NCI-H2029 (cell line): ENCODE measurements at regions not wholly inside any gene's neighbourhood (a gene's known extent, or its start where the extent isn't known, plus 50 kb on each side); places are given as distances from the start of the nearest gene placed in this dataset.

Experiments used
- DNase-seq: peaks from one replicate; lab custom pipeline; 2025; lab: John Stamatoyannopoulos, UW

DNA sequence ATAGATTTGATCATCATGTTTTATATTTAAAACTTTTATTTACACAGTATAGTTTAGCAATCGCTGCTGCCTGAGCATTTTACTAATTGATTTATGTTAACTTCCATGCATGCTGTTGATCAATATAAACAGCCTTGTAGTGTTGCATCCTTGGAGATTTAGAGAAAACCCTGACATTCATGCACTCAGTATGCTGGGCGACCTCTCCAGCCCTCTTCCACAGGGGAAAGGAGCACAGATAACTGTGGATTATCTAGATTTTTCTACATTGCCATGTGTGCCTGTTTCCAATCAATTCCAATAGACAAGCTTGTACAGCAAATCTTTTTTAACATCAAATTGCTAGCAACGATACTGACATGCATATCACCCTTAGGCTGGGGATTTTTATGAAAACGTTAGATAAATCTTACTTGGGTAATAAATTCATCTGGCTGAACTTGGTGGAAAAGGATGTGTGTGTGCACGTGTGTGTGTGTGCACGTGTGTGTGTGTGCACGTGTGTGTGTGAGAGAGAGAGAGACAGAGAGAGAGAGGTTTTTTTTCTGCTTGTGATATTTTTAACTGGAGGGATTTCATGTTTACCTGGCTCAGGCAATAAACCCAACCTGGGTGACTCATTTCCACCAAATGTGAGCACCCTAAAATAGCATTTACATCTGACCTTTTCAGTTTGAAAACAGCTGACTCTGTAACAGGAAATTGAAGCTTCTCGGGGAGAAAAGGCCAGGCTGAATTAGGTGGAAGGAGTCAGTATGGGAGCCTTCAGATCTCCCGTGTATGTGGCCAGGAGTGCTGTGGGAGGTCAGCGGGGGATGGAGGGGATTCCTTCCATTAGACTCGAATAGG, 339.8 kb downstream of the PRDM2 start:
- DNase-seq: no peak

DNA sequence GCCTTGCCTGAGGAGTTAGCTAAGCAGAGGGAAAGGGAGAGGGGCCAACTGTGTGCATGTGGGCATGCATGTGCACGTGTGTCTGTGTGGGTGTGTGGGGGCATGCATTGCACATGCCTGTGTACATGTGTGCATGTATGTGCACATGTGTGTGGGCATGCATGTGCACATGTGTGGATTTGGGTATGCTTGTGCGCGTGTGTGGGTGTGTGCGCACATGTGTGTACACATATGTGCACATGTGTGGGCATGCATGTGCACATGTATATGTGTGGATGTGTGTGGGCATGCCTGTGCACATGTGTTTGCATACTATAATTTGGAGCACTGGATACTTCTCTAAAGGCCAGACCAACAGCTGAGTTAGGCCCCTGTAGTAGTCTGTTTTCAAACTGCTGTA, 350.0 kb downstream of the PRDM2 start:
- DNase-seq: no peak

DNA sequence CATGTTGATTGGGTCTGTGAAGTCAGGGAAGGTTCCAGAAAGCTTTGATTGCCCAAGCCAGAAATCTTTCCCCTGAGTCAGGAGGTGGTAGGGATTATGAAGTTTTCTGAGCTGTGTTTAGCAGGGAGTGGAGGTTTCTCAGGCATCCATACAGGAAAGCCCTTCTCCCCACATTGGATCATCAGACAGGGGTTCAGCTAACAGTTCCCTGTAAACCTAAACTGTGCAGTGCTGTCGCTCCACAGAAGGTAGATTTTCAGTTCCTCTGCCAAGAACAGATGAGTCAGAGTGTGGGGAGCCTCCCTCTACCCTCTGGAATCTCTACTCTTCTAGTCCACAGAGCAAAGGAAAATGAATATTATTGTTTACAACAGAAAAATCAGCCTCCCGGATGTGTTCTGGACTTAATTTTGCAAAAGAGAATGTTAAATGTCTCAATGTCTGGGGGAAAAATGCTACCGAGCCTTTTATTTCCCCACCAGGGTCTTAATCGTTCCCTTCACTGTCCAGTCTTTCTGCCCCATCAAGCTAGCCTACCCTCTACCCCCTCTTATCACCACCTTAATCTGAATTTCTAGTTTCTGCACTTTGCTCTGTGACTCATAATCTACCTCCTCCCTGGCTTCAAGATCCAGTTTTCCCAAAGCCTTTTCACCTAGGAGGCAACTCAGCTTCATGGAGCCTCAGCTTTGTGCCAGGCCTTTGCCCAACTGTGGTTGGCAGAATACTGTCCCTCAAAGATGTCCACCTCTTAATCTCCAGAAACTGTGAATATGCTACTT, 355.6 kb downstream of the PRDM2 start:
- DNase-seq: no peak

DNA sequence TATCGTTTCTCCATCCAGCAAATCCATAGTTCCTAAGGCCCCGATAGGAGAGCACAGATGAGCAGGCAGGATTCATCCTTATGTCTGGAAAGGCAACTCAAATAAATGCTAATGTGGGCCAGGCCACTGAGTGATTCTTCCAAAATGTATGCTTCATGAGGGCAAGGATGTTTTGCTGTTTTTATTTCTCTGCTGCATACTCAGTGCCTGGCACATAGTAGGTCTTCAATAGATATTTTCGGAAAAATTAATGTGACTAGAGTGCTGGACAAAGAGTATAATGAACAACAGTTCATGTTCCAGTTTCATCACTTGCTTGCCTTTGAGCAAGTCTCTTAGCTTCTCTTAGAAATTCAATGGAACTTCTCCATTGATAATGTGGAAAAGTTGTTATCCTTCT, 357.7 kb downstream of the PRDM2 start:
- DNase-seq: no peak

DNA sequence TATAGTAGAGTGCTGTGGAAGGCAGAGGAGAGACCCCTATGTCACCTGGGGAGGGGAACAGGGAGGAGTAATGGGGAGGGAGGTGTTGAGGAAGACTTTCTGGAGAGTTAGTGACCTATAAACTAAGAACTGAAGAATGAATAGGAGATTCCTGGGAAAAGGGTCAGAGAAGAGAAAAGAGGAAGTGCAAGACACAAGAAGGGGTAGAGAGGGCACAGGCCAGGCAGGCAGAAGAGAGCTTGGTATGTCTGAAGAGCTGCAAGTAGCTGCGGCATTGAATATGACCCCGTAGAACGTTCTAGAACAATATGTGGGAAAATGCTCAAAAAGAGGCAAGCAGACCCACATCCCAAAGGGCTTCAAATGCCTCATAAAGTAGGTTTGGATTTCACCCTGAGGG, 361.2 kb downstream of the PRDM2 start:
- no peak for DNase-seq

DNA sequence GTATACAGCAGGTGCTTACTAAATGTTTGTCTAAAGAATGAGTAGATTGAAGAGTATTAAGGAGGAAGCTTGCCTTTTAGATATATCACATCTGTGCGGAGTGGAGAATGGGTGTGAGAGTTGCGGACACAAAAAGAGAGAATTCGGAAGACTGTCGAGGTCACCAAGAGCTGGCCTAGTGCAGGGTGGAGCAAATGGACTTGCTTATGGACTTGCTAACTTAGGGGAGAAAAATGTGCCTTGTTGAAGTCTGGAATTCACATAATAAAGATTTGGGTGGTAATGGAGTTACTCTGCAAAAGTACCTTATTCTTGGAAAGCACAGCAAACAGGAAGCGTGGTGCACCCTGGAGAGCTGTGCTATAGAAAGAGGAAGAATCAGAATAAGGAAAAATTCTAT, 361.7 kb downstream of the PRDM2 start:
- no peak for DNase-seq

DNA sequence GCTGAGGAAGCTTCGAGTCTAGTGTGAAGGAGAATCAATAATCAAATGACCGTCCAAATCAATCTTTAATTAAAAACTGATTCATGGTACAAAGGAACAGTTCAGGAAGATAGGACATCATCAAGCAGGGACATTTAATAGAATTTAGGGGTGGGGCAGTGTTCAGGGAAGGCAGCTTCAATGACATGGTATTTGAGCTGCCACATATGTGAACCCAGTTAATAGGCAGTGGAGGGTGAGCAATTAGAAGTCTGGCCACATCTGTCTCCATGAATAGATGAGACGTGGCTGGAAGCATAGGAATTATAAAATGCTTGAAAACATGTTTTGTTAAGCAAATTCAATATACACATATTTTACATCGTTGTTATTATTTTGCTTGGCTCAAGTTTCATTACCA, 362.7 kb downstream of the PRDM2 start:
- no peak for DNase-seq

DNA sequence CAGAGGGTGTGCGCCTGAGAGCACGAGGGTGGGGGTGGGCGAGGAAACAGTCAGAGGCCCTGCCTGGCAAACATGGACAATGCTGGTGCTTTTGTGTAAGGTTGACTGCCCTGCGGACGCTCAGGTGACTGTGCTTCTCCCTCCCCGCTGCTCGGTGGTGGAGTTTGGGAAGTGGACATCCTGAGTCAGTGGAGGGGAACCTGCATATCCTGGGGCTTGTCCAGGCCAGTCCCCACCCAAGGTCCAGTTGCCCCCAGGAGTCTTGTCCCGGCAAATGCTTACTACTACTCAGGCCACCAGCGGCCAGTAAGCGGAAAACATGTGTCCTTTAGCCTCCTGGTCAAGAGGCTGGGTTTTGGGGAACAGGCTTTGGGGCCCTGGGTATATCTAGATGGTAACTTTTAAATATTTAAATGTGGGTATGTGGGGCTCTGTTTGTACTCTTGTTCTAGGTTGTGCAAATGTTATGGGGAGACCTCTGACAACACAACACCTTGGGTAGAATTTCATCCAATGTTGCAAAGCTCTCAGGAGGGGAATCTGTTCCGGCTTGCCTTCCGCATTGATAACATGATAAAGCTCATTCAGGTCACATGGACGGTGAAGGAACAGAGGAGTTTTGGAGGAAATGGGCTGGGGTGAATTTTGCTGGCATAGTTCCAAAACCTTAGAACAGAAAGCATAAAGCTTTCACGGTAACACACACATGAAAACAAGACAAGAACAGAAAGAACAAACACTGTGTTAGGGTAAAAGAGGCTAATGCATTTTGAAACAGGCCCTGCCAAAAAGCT, 364.9 kb downstream of the PRDM2 start:
- no peak for DNase-seq

DNA sequence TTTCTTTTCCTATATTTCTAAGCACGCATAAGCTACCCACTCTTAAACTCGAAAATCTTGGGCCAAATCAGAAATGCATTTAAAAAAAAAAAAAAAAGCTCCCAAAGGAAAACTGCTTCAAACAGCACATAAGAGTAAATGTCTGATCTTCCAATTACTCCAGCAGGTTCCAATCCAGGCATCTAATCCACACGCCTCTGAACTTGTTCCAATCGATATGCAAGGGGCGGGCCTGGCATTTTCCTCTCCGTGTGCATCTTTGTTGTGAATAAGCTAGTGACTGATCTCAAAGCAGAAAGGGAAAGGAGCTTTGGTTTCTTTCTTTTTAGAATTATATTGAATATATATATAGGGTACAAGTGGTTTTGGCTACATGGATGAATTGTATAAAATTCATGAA, 365.5 kb downstream of the PRDM2 start:
- DNase-seq: no peak

DNA sequence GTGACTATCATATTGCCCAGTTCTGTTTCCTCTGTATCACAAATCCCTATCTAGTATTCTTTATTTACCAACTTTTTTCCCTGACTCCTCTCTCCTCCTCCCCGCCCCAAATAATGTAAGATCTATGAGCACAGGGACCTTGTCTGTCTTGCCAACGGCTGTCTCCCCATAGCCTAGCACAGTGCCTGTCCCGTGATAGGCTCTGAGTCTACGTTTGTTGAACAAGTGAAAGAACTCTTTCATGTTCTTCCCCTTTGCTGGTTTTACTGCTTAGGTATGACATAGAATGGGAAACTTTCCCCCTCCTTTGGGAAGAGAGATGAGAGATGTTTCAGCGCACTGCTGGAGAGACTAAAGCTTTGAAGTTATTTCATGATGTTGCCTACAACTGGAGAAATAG, 367.0 kb downstream of the PRDM2 start:
- no peak for DNase-seq

DNA sequence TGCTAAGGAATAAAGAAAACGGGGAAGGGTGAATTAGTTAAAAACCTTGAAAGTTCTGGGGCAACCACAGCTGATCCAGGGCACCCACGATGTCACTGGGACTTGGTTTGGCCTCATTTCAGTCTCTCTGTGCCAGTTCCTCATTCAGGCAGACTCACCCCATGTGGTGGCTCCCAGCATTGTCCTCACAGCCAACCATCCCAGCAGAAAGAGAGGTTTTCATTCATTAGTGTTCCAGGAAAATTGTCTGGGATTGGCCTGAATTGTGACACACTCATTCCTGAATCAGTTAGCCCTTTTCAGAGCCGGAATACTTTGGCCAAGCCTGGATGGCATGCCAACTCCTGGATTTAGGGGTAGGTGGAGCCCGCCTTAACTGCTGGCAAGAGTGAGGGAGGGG, 367.7 kb downstream of the PRDM2 start:
- no peak for DNase-seq

DNA sequence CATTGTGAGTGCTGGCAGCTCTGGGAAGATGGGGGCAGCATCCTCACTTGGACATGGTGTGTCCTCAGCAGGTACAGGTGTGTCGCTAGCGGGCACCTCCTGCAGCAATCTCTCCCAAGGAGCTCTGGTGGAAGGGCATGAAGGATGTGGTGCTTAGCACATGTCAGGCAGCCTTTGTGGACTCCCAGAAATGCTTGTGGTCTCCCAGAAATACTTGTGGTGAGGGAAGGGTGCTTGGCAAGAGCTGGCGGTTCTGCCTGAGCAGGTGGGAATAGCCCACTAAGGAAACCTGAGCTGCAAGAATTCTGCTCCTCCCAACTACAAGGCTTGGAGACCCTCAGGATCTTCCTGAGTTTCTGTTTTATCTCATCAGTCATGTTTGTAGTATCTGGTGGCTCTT, 371.6 kb downstream of the PRDM2 start:
- DNase-seq: no peak

DNA sequence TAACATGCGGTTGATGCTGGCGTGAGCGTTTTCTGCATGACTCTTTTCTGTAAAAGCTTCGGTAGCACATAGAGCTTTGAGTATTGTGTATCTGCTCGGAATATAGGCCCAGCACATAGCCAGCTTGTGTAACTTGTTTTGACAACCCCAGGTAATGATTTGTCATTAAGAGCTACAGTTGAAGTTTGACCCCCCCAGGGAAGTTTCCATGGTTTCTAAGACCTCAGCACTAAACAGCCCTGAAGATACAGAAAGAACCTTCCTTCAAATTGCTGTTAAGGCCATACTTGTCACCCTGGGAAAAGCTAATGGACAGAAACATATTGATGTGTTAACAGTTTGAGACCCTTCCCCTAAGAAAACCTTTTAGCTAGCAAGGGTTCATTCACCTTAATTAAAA, 380.7 kb downstream of the PRDM2 start:
- DNase-seq: no peak

DNA sequence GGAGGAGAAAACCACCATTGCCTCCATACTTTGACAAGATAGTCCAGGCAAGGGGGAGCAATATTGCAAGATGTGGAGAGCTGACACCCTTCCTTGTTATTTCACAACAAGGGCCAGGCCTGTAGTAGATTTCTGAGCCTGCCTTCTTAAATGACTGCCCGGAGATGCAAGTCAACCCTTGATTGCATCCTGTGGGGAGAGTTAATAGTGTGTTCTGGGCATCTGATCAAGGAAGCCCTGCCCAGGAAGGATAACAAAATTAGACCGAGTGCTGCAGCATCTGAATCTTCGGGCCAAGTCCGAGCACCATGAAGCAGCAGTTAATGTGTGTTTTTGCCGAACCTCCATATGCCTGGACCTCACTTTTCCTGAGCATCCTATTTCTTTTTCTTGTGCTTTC, 382.3 kb downstream of the PRDM2 start:
- no peak for DNase-seq

DNA sequence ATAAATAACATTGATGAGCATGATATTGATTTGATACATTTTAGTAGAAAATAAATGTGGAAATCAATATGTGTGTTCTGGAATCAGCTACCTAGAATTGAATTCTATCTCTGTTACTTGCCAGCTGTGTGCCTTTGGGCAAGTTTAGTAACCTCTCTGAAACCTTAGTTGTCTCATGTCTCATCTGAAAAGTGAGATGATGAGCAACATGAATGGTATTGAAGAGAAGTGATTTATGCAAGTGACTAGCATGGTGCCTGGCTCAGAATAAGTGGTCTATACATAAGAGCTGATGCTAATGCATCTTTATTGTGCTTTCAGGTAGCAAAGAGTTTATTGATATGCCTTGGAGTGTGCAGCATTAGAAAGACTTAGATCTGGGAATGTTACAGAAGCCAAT, 383.3 kb downstream of the PRDM2 start:
- no peak for DNase-seq

DNA sequence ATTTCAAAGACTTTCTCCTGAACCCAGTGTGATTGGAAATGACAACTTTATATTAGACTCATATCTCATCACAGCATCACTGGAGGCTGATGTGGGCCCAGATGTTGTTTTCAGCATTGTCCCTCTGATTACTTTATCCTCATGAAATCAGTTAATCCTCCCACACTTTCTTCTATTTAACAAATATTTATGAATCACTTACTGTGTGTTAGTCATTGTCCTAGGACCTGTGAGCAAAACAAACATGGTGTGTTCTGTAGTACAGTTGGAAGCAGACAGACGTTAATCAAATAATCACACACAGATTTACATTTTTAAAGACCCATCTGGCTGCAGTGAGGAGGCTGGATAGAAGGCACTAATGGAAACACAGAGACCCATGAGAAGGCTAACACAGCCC, 383.7 kb downstream of the PRDM2 start:
- DNase-seq: no peak

DNA sequence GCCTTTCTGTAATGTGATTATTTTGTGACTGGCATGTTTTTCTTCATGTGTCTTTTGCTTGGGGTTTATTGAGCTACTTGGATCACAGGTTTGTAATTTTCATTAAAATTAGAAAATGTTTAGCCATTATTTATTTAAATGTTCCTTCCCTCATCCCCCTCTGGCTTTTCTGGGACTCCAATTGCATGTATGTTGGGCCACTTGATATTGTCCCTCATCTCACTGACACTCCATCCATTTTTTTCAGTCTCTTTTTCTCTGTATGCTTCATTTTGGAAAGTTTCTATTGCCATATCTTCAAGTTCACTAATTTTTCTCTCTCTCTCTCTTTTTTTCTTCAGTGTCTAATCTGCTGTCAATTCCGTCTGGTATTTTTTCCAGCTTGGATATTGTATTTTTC, 390.1 kb downstream of the PRDM2 start:
- no peak for DNase-seq

DNA sequence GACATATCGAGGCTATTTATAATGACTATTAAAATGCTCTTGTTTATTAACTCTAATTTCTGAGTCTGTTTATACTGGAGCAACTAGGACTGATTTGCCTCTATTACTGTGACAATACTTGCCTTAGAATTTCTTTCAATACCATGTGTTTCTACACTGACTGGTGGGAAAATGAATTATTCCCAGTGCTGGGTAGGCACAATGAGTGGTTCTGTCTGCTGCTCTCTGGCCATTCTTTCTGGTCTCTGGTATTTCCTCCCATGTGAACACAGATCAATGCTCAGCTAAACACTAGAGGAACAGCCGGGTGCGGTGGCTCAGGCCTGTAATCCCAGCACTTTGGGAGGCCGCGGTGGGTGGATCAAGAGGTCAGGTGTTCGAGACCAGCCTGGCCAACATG, 390.5 kb downstream of the PRDM2 start:
- no peak for DNase-seq

DNA sequence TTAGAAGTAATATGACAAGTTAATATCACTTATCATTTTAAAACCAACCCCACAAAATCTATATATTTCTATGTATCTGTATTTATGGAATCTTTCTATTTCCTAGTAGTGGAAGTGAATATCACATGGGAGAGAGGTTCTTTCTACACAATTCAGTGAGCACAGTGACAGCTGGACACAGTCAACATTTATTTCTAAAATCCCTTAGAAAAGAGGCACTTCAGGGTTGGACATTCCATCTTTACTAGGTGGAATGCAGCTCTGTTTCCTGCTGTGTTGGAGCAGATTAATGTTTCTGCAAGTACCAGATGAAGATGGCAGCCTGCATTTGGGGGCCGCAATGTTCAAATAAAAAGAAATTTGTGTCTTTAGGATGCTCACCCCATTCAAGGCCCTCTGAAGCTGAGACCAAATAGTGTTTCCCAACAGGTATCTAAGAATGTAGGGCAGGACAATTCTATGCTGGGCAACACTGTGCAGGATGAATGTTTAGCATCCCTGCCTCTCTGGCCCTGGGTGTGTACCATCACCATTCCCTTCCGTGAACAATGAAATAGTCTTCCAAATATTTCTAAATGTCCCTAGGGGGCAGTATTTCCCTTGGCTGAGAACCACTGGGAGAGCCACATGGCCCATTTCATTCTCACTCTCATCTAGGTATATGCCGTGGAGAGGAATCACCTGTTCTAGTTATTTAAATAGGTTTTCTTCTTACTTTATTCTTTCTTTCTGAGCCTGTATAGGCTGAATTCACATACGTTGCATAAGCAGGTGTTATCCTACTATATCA, 394.8 kb downstream of the PRDM2 start:
- peak; percentile 36 for DNase-seq

DNA sequence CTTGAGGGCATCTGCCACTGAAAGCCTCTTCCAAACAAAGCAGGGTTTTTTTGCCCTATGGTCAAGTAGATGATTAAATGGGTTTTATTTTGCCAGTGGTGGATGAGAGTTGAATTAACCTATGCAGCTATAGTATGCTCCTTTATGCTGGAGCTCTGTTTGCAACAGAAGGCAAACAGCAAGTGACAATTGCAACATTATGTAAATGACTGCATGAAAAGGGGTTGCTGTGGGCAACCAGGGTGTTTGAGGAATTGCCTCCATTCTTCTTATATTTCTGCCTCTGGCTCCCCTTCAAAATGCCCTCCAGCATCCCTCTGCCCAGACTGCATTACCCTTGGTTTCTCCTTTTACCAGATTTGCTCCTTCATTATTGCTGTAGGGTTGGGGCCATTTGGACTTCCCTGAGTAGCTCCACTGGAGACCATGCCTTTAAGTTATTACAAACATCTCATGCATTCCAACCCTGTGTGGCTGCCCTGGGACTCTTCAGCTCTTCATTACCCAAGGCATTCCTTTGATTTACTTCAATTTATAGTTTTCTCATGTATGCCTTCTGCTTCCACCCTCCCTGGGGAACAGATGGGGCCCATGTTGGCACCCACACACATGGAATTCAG, 398.4 kb downstream of the PRDM2 start:
- no peak for DNase-seq

DNA sequence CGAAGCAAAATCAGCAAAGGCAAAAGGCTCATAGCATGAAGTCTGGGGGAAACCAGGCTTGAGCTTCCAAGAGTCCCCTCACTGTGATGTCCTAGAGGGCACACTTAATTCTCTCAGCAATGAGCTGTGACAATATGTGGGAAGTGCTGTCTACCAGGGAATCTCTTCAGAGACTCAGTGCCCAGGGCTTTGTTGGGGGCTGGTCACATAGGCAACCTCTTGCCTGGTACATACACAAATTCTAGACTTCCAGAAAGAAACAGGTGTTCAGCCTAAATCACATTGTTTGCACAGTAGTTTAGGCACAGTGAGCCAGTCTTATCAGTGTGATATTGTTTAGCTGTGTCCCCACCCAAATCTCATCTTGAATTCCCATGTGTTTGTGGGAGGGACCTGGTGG, 400.5 kb downstream of the PRDM2 start:
- DNase-seq: no peak

DNA sequence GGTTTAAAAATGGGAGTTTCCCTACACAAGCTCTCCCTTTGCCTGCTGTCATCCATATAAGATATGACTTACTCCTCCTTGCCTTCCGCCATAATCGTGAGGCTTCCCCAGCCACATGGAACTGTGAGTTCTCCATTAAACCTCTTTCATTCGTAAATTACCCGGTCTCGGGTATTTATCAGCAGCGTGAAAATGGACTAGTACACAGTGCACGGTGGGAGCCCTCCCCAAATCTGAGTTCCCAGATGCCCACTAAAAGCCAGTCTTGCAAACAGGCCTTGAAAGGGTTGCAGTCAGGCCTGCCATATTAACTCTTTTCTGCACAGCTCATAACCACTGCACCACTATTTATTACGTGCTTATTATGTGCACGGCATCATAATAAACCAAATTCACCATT, 400.9 kb downstream of the PRDM2 start:
- DNase-seq: no peak
